IPS DF 19.7 (cell line): ENCODE measurements at regions not wholly inside any gene's neighbourhood (a gene's known extent, or its start where the extent isn't known, plus 50 kb on each side); places are given as distances from the start of the nearest gene placed in this dataset.

Experiments
- DNase-seq: peaks from one replicate; pipeline ENCODE4 v3.0.0-alpha.2; 2013; ENCODE audit warnings: low read depth, low spot score

DNA sequence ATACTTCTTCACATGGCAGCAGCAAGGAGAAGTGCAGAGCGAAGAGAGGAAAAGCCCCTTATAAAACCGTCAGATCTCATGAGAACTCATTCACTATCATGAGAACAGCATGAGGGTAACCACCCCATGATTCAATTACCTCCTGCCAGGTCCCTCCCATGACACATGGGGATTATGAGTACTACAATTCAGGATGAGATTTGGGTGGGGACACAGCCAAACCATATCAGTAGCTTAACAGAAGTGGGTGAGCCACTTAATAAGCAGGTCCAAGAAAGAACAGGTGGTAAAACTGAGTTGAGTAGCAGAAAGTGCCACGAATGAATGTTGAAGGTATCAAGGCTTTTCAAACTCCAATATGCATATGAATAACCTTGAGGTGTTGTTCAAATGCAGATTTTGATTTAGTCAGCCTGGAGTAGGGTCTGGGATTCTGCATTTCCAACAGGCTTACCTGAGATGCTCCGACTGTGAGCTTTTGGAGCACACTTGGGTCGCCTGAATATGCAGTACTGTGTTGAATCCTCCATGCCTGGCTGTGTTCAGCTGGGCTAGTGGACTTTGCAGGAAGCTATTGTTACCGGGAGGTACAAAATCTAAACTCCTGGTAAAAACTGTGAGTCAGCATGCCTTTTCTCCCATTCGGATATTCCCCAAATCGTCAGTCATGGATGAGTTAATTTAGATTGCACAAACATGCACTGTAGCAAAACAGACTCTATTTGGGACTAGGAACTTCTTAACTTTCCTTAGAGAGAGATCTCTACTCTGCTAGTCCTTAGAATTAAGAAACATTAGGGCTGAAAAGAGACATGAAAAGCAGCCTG lies 69.0 kb upstream of the PRKCQ start:
- DNase-seq, result peak; percentile 40

- DNase-seq, result peak; percentile 57
These were observed 67.9 kb upstream of the PRKCQ start for GRCh38 chr10:6647811-6648526.

DNA sequence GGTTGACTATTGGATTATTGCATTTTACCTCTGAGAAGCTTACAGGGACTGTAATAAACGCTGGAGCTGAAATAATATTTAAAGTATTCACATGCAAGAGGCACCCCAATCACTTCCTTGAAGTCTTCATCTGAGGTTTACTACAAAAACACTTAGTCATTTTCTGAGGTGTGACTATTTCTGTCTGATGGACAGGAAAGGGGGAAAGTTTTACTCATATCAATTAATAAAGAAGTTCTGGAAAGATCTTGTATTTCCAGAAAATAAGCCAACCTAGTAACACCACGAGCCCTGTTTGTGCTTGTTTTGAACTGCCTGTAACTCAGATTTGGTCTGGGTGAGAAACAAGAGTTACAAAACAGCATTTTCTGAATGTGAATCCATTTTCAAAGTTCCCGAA lies 63.9 kb upstream of the PRKCQ start:
- DNase-seq, result no peak

GRCh38 chr10:6642876-6643275 lies 62.8 kb upstream of the PRKCQ start:
- no peak for DNase-seq

GRCh38 chr10:6640433-6641040 lies 60.5 kb upstream of the PRKCQ start:
- no peak for DNase-seq

GRCh38 chr10:6637053-6637452 lies 57.0 kb upstream of the PRKCQ start:
- no peak for DNase-seq

GRCh38 chr10:6635784-6636183 lies 55.7 kb upstream of the PRKCQ start:
- DNase-seq, result no peak
